PC-3 (cell line): ENCODE measurements at regions not wholly inside any gene's neighbourhood (a gene's known extent, or its start where the extent isn't known, plus 50 kb on each side); places are given as distances from the start of the nearest gene placed in this dataset.

ENCODE experiments used
- ATAC-seq: fragments of 200-7000 bp; cut with Tn5 transposase; 2 replicates; pipeline ENCODE4 v1.9.1; 2020; ENCODE audit warnings: mild to moderate bottlenecking, moderate library complexity
- BruUV-seq: library from RNA; stranded (reverse); fragments of 400-500 nt; replicated peaks from 2 replicates; lab custom pipeline; 2021; lab: Mats Ljungman, UMichigan
- CTCF ChIA-PET: fragments of 300-600 bp; sonication (Branson Sonifier 250); formaldehyde crosslinking; loops from one replicate; lab custom pipeline; 2022; ENCODE audit warnings: antibody characterized with exemption; lab: Charles Lee
- POLR2A ChIA-PET: fragments of 300-600 bp; sonication (Branson Sonifier 250); formaldehyde crosslinking; loops from one replicate; lab custom pipeline; 2022; ENCODE audit warnings: antibody characterized with exemption; ENCODE audit not compliant: unreplicated experiment; lab: Charles Lee
- DNase-seq: peaks from one replicate; pipeline ENCODE4 v3.0.0-alpha.2; 2015
- H2AFZ ChIP-seq: fragments of 300-600 bp; sonication (generic); 2 replicates; pipeline ENCODE4 v1.6.0; 2016; ENCODE audit warnings: antibody characterized with exemption, low read length
- H3F3A ChIP-seq: fragments of 300-600 bp; sonication (generic); one replicate; pipeline ENCODE4 v1.6.0; 2017; ENCODE audit warnings: antibody characterized with exemption, low read length, control low read depth, mild to moderate bottlenecking; ENCODE audit not compliant: unreplicated experiment
- H3K27ac ChIP-seq: fragments of 300-600 bp; sonication (generic); 2 replicates; pipeline ENCODE4 v1.5.1; 2016; ENCODE audit warnings: mild to moderate bottlenecking, low read length
- H3K27me3 ChIP-seq: fragments of 300-600 bp; sonication (generic); 2 replicates; pipeline ENCODE4 v1.6.1; 2016; ENCODE audit warnings: low read length, mixed read lengths
- H3K36me3 ChIP-seq: fragments of 300-600 bp; sonication (generic); 2 replicates; pipeline ENCODE4 v1.6.1; 2016; ENCODE audit warnings: low read depth, mixed run types, low read length, mixed read lengths
- H3K4me1 ChIP-seq: fragments of 300-600 bp; sonication (generic); 2 replicates; pipeline ENCODE4 v1.5.1; 2016; ENCODE audit warnings: low read length; ENCODE audit not compliant: insufficient read depth
- H3K4me2 ChIP-seq: fragments of 300-600 bp; sonication (generic); 2 replicates; pipeline ENCODE4 v1.6.0; 2016; ENCODE audit warnings: low read length
- H3K4me3 ChIP-seq: fragments of 300-600 bp; sonication (generic); 2 replicates; pipeline ENCODE4 v1.5.1; 2016; ENCODE audit warnings: mild to moderate bottlenecking, low read length, mixed read lengths
- H3K79me2 ChIP-seq: fragments of 300-600 bp; sonication (generic); 2 replicates; pipeline ENCODE4 v1.6.1; 2017; ENCODE audit warnings: low read length, mixed read lengths
- H3K9ac ChIP-seq: fragments of 300-600 bp; sonication (generic); 2 replicates; pipeline ENCODE4 v1.6.0; 2016; ENCODE audit warnings: mild to moderate bottlenecking, low read length
- H3K9me2 ChIP-seq: fragments of 300-600 bp; sonication (generic); replicated peaks from 2 replicates; pipeline ENCODE4 v1.6.1; 2016; ENCODE audit warnings: mixed run types, low read length, mixed read lengths
- H3K9me3 ChIP-seq: fragments of 300-600 bp; sonication (generic); 2 replicates; pipeline ENCODE4 v1.6.1; 2016; ENCODE audit warnings: low read length, mixed read lengths
- H4K20me1 ChIP-seq: fragments of 300-600 bp; sonication (generic); 2 replicates; pipeline ENCODE4 v1.6.1; 2016; ENCODE audit warnings: low read length, mixed read lengths
- EZH2 ChIP-seq: fragments of 300-600 bp; sonication (generic); IDR thresholded peaks from one replicate; pipeline ENCODE4 v1.6.1; 2017; ENCODE audit warnings: antibody characterized with exemption, mild to moderate bottlenecking, low read length; ENCODE audit not compliant: unreplicated experiment
- EZH2phosphoT487 ChIP-seq: fragments of 300-600 bp; sonication (generic); IDR thresholded peaks from 2 replicates; pipeline ENCODE4 v1.6.1; 2018; ENCODE audit warnings: mild to moderate bottlenecking, antibody characterized with exemption, low read length, borderline replicate concordance
- intact Hi-C: fragments of 100-400 bp; cut with micrococcal nuclease; formaldehyde crosslinking; loops from 2 replicates; pipeline ENCODE4 v1.9.0; 2023
- TF ChIP-seq, protein P1 (sequence below): fragments of 300-600 bp; sonication (generic); conservative IDR thresholded peaks from 2 replicates; pipeline ENCODE4 v1.5.1; 2017; ENCODE audit warnings: antibody characterized with exemption, low read depth, mild to moderate bottlenecking, low read length

DNA sequence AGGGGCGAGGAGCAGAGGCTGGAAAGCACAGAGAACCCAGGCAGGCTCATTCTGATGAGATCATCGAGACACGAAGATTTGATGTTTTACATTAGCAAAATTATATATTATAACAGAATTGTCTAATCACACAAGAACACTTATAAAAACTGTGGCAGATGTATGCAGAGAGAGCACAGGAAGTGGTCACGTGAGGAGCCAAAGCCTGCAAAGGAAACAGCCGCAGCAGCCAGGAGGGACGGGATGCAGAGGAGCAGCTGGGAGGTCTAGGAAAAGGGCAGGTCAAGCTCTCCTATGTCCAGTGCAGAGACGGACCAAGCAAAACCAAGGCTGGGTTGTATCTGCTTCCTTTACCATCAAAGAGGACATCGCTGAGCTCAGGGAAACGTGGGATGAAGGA is 355.1 kb upstream of the MYT1L start:
- Histone ChIP-seq H3K4me2 (no peak overlapping the region), H3K36me3 (no peaks in the 10 kb centered on the region), H3F3A (no peaks in the 10 kb centered on the region), H3K27me3 (peaks cover 72% of the 10 kb centered on the region), H3K9ac (no peak overlapping the region), H3K9me3 (no peaks in the 10 kb centered on the region), H2AFZ (no peak overlapping the region), H3K9me2 (no peaks in the 10 kb centered on the region), H4K20me1 (no peaks in the 10 kb centered on the region), H3K4me3 (no peak overlapping the region), H3K4me1 (no peaks in the 10 kb centered on the region), H3K27ac (no peak overlapping the region), H3K79me2 (no peaks in the 10 kb centered on the region)
- ATAC-seq (no peak), DNase-seq (no peak)
- POLR2A ChIA-PET: no interaction called here
- TF ChIP-seq, protein P1, sequence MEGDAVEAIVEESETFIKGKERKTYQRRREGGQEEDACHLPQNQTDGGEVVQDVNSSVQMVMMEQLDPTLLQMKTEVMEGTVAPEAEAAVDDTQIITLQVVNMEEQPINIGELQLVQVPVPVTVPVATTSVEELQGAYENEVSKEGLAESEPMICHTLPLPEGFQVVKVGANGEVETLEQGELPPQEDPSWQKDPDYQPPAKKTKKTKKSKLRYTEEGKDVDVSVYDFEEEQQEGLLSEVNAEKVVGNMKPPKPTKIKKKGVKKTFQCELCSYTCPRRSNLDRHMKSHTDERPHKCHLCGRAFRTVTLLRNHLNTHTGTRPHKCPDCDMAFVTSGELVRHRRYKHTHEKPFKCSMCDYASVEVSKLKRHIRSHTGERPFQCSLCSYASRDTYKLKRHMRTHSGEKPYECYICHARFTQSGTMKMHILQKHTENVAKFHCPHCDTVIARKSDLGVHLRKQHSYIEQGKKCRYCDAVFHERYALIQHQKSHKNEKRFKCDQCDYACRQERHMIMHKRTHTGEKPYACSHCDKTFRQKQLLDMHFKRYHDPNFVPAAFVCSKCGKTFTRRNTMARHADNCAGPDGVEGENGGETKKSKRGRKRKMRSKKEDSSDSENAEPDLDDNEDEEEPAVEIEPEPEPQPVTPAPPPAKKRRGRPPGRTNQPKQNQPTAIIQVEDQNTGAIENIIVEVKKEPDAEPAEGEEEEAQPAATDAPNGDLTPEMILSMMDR: no peak
- no peak for TF ChIP-seq EZH2
- no peak for TF ChIP-seq EZH2phosphoT487
- no TSS peak for BruUV-seq
- CTCF ChIA-PET: no interaction called here
- intact Hi-C loops: no loop called here

DNA sequence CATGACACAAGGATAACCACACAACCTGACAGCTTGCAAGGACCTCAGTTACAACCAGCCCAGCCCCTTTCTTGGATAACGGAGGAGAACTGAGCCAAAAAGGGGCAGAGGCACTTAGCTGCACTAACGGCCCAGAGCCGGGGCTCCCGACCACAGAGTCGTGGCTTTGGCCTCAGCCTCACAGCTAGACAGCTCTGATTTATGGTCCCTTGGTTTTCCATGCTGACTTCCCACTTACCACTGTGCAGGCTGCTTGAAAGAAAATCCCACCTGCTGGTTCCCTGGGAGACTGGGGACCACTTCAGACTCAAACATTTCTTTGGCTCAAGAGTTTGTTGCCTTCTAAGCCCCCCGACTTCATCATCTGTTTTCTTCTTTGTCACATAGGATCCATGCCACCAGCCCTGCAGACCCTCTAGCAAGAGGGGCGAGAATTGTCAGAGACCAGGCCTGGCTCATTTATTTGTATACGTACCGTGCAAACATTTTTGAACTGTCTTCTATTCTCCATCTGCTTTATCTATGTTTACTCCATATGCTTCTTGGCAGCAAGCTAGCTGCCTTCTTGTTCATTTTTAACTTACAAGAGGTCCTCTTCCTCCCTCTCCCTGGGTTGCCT is 352.6 kb upstream of the MYT1L start:
- CTCF ChIA-PET: no interaction called here
- ATAC-seq (no peak), DNase-seq (no peak)
- Histone ChIP-seq H3K9me3 (no peaks in the 10 kb centered on the region), H4K20me1 (no peaks in the 10 kb centered on the region), H3K36me3 (no peaks in the 10 kb centered on the region), H3F3A (no peaks in the 10 kb centered on the region), H3K27ac (no peak overlapping the region), H3K4me1 (no peaks in the 10 kb centered on the region), H2AFZ (no peak overlapping the region), H3K9ac (no peak overlapping the region), H3K79me2 (no peaks in the 10 kb centered on the region), H3K27me3 (peaks cover 85% of the 10 kb centered on the region), H3K4me3 (no peak overlapping the region), H3K4me2 (no peak overlapping the region), H3K9me2 (no peaks in the 10 kb centered on the region)
- POLR2A ChIA-PET: no interaction called here
- intact Hi-C loops: no loop called here
- TF ChIP-seq, protein P1: no peak
- TF ChIP-seq EZH2 (no peak), EZH2phosphoT487 (no peak)
- no TSS peak for BruUV-seq

DNA sequence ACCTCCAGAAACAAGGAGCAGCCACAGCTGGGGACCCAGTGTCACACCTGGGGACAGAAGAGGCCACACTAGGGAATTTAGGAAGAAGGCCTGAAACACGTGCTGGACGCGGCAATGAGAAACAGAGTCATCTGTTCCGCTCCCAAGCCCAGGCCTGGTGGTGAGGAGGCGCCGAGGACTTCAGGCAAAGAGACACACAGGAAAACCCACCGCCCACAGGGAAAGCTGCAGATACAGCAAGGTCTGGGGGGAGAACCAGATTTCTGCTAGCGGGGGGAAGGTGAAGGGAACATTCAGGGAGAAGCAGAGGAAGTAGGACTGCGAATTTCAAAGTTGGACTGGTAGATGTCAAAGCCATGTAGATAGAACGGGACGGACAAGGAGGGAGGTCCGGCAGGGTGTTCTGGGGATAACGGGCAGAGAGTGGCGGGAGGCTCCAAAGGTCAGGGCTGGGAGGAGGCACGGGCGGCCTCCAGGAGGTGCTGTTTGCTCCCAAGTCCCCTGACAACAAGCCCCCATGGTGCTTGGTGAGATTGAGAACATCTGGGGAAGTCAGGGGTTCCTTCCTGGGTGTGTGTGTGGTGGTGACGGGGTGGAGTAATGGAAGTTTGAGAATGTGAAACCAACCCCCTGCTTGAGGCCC is 351.7 kb upstream of the MYT1L start:
- no TSS peak for BruUV-seq

More for the DNA sequence above, 351.7 kb upstream of the MYT1L start:
- Histone ChIP-seq H2AFZ (no peak overlapping the region), H3K36me3 (no peaks in the 10 kb centered on the region), H4K20me1 (no peaks in the 10 kb centered on the region), H3F3A (no peaks in the 10 kb centered on the region), H3K9me2 (no peaks in the 10 kb centered on the region), H3K79me2 (no peaks in the 10 kb centered on the region), H3K27me3 (peaks cover 78% of the 10 kb centered on the region), H3K4me1 (no peaks in the 10 kb centered on the region), H3K4me2 (no peak overlapping the region), H3K4me3 (no peak overlapping the region), H3K9me3 (no peaks in the 10 kb centered on the region), H3K9ac (no peak overlapping the region), H3K27ac (no peak overlapping the region)
- intact Hi-C loops: no loop called here
- TF ChIP-seq EZH2phosphoT487 (no peak), EZH2 (no peak)
- TF ChIP-seq, protein P1: no peak
- ATAC-seq (no peak), DNase-seq (no peak)
- ChIA-PET POLR2A (no interaction called here), CTCF (no interaction called here)
